Peyer's patch (tissue), 4 donors: ENCODE measurements at regions not wholly inside any gene's neighbourhood (a gene's known extent, or its start where the extent isn't known, plus 50 kb on each side); places are given as distances from the start of the nearest gene placed in this dataset.
"Not testable (repeated sequence)": the region's sequence is repeated elsewhere in the genome, so short reads cannot be mapped to it uniquely, and the experiment has no call there.

Experiments
- DNase-seq, 3 donors: peaks; one replicate each; pipeline ENCODE4 v3.0.0-alpha.2; 2017 to 2019
- H3K27ac ChIP-seq, 4 donors: fragments of 200-600 bp; sonication (generic); one replicate each; pipeline ENCODE4 v1.5.1; 2016 to 2019
- H3K27me3 ChIP-seq, 2 donors: fragments of 200-600 bp; sonication (generic); one replicate each; pipeline ENCODE4 v1.5.1; 2019
- H3K36me3 ChIP-seq, 3 donors: fragments of 200-600 bp; sonication (generic); one replicate each; pipeline ENCODE4 v1.5.1; 2016 to 2019
- H3K4me1 ChIP-seq, 4 donors: fragments of 200-600 bp; sonication (generic); one replicate each; pipeline ENCODE4 v1.5.1; 2016 to 2019
- H3K4me3 ChIP-seq, 4 donors: fragments of 200-600 bp; sonication (generic); 1 replicate in 3 of 4; 2 replicates in 1 of 4; pipeline ENCODE4 v1.5.1; 2016 to 2019; ENCODE audit warnings: mild to moderate bottlenecking in 1 of 4
- H3K9me3 ChIP-seq, 4 donors: fragments of 200-600 bp; sonication (generic); one replicate each; pipeline ENCODE4 v1.5.1; 2016 to 2019; ENCODE audit warnings: mild to moderate bottlenecking in 1 of 4
- small RNA-seq, 2 donors: library from RNA; depleted of rRNA; stranded (forward); fragments of <200 nt; gene quantifications; one replicate each; pipeline ENCODE3, GENCODE V24; 2016

- not testable (repeated sequence) for H3K27ac ChIP-seq, H3K36me3 ChIP-seq, H3K9me3 ChIP-seq, H3K4me1 ChIP-seq, DNase-seq, H3K27me3 ChIP-seq
- H3K4me3 ChIP-seq: peak overlapping the region in 2 of 4 donors; percentile 21 to 42
Measured at GRCh38 chr1:120232834-120233660, 56.7 kb upstream of the SEC22B start.

GRCh38 chr1:120229835-120230234 is 53.5 kb upstream of the SEC22B start:
- not testable (repeated sequence) for H3K4me1 ChIP-seq, H3K4me3 ChIP-seq, H3K36me3 ChIP-seq, H3K9me3 ChIP-seq, H3K27me3 ChIP-seq, H3K27ac ChIP-seq, DNase-seq

Small RNA genes in the stretch of these regions (small RNA-seq; reads per million reads assigned to genes)
- 0 to 0.38 reads per million in 2 donors for gene RF00003
